Kidney (tissue), 13 donors: ENCODE measurements at regions not wholly inside any gene's neighbourhood (a gene's known extent, or its start where the extent isn't known, plus 50 kb on each side); places are given as distances from the start of the nearest gene placed in this dataset.

Experiments used
- DNase-seq, 5 donors: peaks; one replicate each; pipeline ENCODE4 v3.0.0-alpha.2; 2013 to 2020
- FAIRE-seq: peaks from 2 replicates; lab custom pipeline; 2012; peaks lifted over from hg19 to GRCh38; lab: Jason Lieb, UNC
- H3K27ac ChIP-seq, 2 donors: one replicate each; pipeline ENCODE4 v1.7.0; 2013; ENCODE audit warnings: low read depth in 2 of 2, low read length in 2 of 2, inconsistent platforms in 1 of 2
- H3K27me3 ChIP-seq: one replicate; pipeline ENCODE4 v1.7.1; 2013; ENCODE audit warnings: low read length, inconsistent platforms; ENCODE audit not compliant: control insufficient read depth, insufficient read depth
- H3K36me3 ChIP-seq, 3 donors: one replicate each; pipeline versions ENCODE4 v1.7.0 to v1.7.1; 2013; ENCODE audit warnings: low read length in 3 of 3, control low read depth in 1 of 3, inconsistent platforms in 1 of 3; ENCODE audit not compliant: insufficient read depth in 3 of 3, control insufficient read depth in 2 of 3
- H3K4me1 ChIP-seq, 3 donors: one replicate each; pipeline versions ENCODE4 v1.7.0 to v1.7.1; 2013; ENCODE audit warnings: low read length in 3 of 3, inconsistent platforms in 1 of 3, low read depth in 1 of 3; ENCODE audit not compliant: control insufficient read depth in 2 of 3, insufficient read depth in 2 of 3
- H3K4me3 ChIP-seq, 3 donors: one replicate each; pipeline versions ENCODE4 v1.7.0 to v1.8.1; 2013; ENCODE audit warnings: low read length in 3 of 3, control low read depth in 1 of 3, inconsistent platforms in 1 of 3
- H3K9ac ChIP-seq, 3 donors: one replicate each; pipeline versions ENCODE4 v1.7.0 to v1.7.1; 2013; ENCODE audit warnings: low read length in 3 of 3, control low read depth in 1 of 3, inconsistent platforms in 1 of 3
- H3K9me3 ChIP-seq, 3 donors: one replicate each; pipeline versions ENCODE4 v1.7.0 to v1.7.1; 2013; ENCODE audit warnings: low read length in 3 of 3, control low read depth in 1 of 3, inconsistent platforms in 1 of 3; ENCODE audit not compliant: control insufficient read depth in 2 of 3, insufficient read depth in 1 of 3
- intact Hi-C: fragments of 100-400 bp; cut with DNase I; formaldehyde crosslinking; loops from one replicate; pipeline ENCODE4 v1.11.1; 2022
- TF ChIP-seq, protein P1 (sequence below): IDR thresholded peaks from 3 replicates; pipeline ENCODE4 v1.5.1; 2012; ENCODE audit warnings: mild to moderate bottlenecking, moderate library complexity, borderline replicate concordance; ENCODE audit not compliant: insufficient read depth; ENCODE audit errors: extremely low read depth
- donor health status: control.
- donor health status: control.
- donor health status: control.
- donor health status: control.
- donor health status: control.
- donor health status: DM: yes; HTN: yes; CAD: no.
- donor health status: Normal renal cell carcinoma (clear cell type).

DNA sequence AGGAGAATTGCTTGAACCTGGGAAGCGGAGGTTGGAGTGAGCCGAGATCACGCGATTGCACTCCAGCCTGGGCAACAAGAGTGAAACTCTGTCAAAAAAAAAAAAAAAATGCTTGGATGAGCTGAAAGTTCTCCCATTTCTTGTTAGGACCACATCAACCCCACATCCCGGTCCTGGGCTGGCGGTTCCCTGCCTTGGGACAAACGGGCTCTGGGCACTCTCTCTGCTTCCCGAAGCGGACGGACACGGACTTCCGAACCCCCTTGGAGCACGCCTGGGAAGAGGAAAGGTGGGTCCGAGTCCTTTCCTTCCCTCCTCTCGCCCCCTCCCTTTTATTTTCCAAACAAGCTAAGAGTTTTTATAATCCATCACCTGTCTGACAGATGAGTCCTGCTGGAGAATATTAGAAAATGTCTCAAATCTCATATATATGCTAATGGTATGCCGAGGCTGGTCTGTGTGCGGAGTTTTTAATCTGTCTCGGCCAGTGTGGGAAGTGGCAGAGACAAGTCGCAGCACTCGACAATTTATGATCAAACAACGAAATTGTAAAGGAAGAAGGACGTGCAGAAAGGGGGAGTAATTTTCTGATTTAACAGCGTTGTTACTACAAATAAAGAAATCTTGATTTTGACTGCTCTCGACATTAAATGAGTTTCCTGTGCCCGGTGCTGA is 257.9 kb upstream of the IRX4 start:
- TF ChIP-seq, protein P1, sequence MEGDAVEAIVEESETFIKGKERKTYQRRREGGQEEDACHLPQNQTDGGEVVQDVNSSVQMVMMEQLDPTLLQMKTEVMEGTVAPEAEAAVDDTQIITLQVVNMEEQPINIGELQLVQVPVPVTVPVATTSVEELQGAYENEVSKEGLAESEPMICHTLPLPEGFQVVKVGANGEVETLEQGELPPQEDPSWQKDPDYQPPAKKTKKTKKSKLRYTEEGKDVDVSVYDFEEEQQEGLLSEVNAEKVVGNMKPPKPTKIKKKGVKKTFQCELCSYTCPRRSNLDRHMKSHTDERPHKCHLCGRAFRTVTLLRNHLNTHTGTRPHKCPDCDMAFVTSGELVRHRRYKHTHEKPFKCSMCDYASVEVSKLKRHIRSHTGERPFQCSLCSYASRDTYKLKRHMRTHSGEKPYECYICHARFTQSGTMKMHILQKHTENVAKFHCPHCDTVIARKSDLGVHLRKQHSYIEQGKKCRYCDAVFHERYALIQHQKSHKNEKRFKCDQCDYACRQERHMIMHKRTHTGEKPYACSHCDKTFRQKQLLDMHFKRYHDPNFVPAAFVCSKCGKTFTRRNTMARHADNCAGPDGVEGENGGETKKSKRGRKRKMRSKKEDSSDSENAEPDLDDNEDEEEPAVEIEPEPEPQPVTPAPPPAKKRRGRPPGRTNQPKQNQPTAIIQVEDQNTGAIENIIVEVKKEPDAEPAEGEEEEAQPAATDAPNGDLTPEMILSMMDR = no peak
- peaks cover 0 to 5% (median 3%) of the 10 kb centered on the region in 3 donors for H3K9me3 ChIP-seq
- H3K9ac ChIP-seq = no peak overlapping the region
- H3K27ac ChIP-seq = no peak overlapping the region
- H3K27me3 ChIP-seq = peaks cover 2% of the 10 kb centered on the region
- intact Hi-C loops = no loop called here
- no peak overlapping the region for H3K4me3 ChIP-seq
- no peaks in the 10 kb centered on the region for H3K36me3 ChIP-seq
- FAIRE-seq = no peak
- H3K4me1 ChIP-seq = peaks cover 0 to 5% (median 0%) of the 10 kb centered on the region in 3 donors
- DNase-seq = no peak

DNA sequence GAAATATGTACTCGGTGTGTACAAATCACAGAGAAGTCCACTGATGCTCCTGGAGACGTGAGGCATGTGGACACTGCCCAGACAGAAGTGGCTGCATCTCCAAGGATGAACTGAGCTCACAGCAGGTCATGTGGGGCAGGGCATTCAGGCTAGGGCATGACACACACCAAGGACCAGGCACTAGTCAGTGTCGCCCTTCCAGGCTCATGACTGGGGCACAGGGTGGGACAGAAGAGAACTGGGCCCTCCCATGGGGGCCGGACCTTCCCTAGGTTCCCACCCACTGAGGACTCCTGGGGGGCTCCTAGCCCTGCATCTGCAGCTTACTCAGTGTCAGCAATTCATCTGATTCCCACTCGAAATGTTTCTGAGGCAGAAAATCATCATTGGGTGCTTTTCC is 256.8 kb upstream of the IRX4 start:
- DNase-seq (no peak), FAIRE-seq (no peak)
- Histone ChIP-seq H3K9me3 (peaks cover 0 to 4% (median 3%) of the 10 kb centered on the region in 3 donors), H3K4me1 (peaks cover 0 to 5% (median 0%) of the 10 kb centered on the region in 3 donors), H3K27me3 (peaks cover 2% of the 10 kb centered on the region), H3K36me3 (no peaks in the 10 kb centered on the region), H3K4me3 (no peak overlapping the region), H3K27ac (no peak overlapping the region), H3K9ac (no peak overlapping the region)
- TF ChIP-seq, protein P1 = no peak
- intact Hi-C loops = no loop called here

DNA sequence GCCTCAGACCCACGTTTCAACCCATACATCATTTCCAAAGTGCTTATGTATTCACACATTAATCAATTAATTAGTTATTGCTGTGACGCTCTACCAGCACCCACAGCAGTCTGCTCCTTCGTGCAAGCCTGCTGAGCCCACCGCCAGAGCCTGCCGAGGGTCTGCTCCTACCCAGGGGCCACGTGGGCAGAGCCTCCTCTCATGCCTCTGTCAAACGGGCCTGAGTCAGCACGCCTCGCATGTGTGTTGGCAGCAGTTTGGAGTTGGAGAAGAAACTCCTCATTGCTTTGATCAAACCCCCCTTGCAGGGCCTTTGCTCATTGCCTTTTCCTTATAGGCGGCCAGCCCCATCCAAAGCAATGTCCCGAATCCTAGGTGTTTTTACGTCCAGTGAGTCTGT is 256.2 kb upstream of the IRX4 start:
- FAIRE-seq = no peak
- intact Hi-C loops = no loop called here

More for the DNA sequence above, 256.2 kb upstream of the IRX4 start:
- H3K9ac ChIP-seq = no peak overlapping the region
- H3K27me3 ChIP-seq = peaks cover 2% of the 10 kb centered on the region
- no peak for DNase-seq
- TF ChIP-seq, protein P1 = no peak
- no peak overlapping the region for H3K27ac ChIP-seq
- no peaks in the 10 kb centered on the region for H3K36me3 ChIP-seq
- peaks cover 0 to 1% (median 0%) of the 10 kb centered on the region in 3 donors for H3K9me3 ChIP-seq
- no peak overlapping the region for H3K4me3 ChIP-seq
- H3K4me1 ChIP-seq = peaks cover 0 to 5% (median 0%) of the 10 kb centered on the region in 3 donors
